ENCODE measurements at regions not wholly inside any gene's neighbourhood (a gene's known extent, or its start where the extent isn't known, plus 50 kb on each side); places are given as distances from the start of the nearest gene placed in this dataset.

DNA sequence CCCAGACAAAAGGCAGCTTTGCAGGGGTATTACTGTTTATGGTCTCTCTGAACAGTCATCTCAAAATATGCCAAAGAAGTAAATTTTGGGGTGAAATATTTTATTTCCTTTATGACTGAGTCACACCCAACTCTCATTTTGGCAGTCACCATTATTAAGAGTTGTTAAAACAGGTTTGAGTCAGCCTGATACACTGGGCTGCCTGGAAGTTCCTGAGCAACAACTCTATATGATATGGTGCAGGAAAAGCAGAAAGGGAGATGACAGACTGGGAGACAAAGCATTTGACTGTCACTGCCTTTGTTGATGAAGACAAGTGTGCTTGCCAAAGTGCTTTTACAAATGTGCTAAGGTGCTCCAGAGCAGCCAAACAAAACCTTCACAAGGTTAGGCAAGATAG is 1263.5 kb downstream of the PCDH7 start:
- TF ChIP-seq, protein P1, sequence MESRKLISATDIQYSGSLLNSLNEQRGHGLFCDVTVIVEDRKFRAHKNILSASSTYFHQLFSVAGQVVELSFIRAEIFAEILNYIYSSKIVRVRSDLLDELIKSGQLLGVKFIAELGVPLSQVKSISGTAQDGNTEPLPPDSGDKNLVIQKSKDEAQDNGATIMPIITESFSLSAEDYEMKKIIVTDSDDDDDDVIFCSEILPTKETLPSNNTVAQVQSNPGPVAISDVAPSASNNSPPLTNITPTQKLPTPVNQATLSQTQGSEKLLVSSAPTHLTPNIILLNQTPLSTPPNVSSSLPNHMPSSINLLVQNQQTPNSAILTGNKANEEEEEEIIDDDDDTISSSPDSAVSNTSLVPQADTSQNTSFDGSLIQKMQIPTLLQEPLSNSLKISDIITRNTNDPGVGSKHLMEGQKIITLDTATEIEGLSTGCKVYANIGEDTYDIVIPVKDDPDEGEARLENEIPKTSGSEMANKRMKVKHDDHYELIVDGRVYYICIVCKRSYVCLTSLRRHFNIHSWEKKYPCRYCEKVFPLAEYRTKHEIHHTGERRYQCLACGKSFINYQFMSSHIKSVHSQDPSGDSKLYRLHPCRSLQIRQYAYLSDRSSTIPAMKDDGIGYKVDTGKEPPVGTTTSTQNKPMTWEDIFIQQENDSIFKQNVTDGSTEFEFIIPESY (IDR thresholded peaks at IDR 0.05; ENCODE audit: extremely low read depth, insufficient replicate concordance, low read length) = no peak
- no peak for TF ChIP-seq JUND (IDR thresholded peaks at IDR 0.05)
- TF ChIP-seq, protein P2, sequence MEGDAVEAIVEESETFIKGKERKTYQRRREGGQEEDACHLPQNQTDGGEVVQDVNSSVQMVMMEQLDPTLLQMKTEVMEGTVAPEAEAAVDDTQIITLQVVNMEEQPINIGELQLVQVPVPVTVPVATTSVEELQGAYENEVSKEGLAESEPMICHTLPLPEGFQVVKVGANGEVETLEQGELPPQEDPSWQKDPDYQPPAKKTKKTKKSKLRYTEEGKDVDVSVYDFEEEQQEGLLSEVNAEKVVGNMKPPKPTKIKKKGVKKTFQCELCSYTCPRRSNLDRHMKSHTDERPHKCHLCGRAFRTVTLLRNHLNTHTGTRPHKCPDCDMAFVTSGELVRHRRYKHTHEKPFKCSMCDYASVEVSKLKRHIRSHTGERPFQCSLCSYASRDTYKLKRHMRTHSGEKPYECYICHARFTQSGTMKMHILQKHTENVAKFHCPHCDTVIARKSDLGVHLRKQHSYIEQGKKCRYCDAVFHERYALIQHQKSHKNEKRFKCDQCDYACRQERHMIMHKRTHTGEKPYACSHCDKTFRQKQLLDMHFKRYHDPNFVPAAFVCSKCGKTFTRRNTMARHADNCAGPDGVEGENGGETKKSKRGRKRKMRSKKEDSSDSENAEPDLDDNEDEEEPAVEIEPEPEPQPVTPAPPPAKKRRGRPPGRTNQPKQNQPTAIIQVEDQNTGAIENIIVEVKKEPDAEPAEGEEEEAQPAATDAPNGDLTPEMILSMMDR (IDR thresholded peaks at IDR 0.05 in 2 of 3, conservative IDR thresholded peaks at IDR 0.05 in 1 of 3; ENCODE audit: borderline replicate concordance in 1 of 3, insufficient read depth in 1 of 3, low read depth in 2 of 3, low read length in 2 of 3) = no peak
- TF ChIP-seq ELF1 (IDR thresholded peaks at IDR 0.05; ENCODE audit: borderline replicate concordance, low read depth) = no peak
- TF ChIP-seq, protein P3, sequence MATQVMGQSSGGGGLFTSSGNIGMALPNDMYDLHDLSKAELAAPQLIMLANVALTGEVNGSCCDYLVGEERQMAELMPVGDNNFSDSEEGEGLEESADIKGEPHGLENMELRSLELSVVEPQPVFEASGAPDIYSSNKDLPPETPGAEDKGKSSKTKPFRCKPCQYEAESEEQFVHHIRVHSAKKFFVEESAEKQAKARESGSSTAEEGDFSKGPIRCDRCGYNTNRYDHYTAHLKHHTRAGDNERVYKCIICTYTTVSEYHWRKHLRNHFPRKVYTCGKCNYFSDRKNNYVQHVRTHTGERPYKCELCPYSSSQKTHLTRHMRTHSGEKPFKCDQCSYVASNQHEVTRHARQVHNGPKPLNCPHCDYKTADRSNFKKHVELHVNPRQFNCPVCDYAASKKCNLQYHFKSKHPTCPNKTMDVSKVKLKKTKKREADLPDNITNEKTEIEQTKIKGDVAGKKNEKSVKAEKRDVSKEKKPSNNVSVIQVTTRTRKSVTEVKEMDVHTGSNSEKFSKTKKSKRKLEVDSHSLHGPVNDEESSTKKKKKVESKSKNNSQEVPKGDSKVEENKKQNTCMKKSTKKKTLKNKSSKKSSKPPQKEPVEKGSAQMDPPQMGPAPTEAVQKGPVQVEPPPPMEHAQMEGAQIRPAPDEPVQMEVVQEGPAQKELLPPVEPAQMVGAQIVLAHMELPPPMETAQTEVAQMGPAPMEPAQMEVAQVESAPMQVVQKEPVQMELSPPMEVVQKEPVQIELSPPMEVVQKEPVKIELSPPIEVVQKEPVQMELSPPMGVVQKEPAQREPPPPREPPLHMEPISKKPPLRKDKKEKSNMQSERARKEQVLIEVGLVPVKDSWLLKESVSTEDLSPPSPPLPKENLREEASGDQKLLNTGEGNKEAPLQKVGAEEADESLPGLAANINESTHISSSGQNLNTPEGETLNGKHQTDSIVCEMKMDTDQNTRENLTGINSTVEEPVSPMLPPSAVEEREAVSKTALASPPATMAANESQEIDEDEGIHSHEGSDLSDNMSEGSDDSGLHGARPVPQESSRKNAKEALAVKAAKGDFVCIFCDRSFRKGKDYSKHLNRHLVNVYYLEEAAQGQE (IDR thresholded peaks at IDR 0.05; ENCODE audit: low read depth) = no peak
- TF ChIP-seq YY1 (IDR thresholded peaks at IDR 0.05; ENCODE audit: extremely low read depth, insufficient replicate concordance, low read depth, low read length) = no peak
- TF ChIP-seq POLR2A (IDR thresholded peaks at IDR 0.05; ENCODE audit: borderline replicate concordance, extremely low read depth, insufficient read depth, insufficient read length) = no peak
- TF ChIP-seq, protein P4, sequence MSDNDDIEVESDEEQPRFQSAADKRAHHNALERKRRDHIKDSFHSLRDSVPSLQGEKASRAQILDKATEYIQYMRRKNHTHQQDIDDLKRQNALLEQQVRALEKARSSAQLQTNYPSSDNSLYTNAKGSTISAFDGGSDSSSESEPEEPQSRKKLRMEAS (IDR thresholded peaks at IDR 0.05) = no peak
- no peak for TF ChIP-seq EGR1 (IDR thresholded peaks at IDR 0.05; ENCODE audit: low read depth)
- no peak for TF ChIP-seq CBX3 (IDR thresholded peaks at IDR 0.05; ENCODE audit: low read depth)
- no peak for TF ChIP-seq EZH2 (IDR thresholded peaks at IDR 0.05)
- no peak for TF ChIP-seq TCF7L2 (IDR thresholded peaks at IDR 0.05; ENCODE audit: borderline replicate concordance, extremely low read depth, insufficient read depth, insufficient read length)
- Histone ChIP-seq H3K9me2 (ENCODE audit: insufficient read depth) (no peaks in the 10 kb centered on the region), H3K9me3 (ENCODE audit: control insufficient read depth in 1 of 2, insufficient read depth in 1 of 2, low read depth in 1 of 2, low read length in 2 of 2) (no peaks in the 10 kb centered on the region), H3K4me1 (ENCODE audit: control insufficient read depth in 1 of 2, insufficient read depth in 2 of 2, low read length in 2 of 2) (no peaks in the 10 kb centered on the region), H3K4me3 (replicated peaks in 1 of 2; ENCODE audit: low read depth in 1 of 2, low read length in 2 of 2) (no peak overlapping the region), H3K27ac (ENCODE audit: low read depth, low read length) (no peak overlapping the region), H3K4me2 (ENCODE audit: low read length) (no peak overlapping the region), H3K79me2 (ENCODE audit: insufficient read depth, low read length) (no peaks in the 10 kb centered on the region), H3K27me3 (ENCODE audit: insufficient read depth, low read length) (no peaks in the 10 kb centered on the region), H2AFZ (ENCODE audit: low read depth, low read length, poor library complexity, severe bottlenecking) (no peak overlapping the region), H4K20me1 (ENCODE audit: insufficient read depth) (no peaks in the 10 kb centered on the region), H3K36me3 (ENCODE audit: control insufficient read depth in 1 of 2, insufficient read depth in 2 of 2, low read length in 2 of 2) (no peaks in the 10 kb centered on the region), H3K9ac (ENCODE audit: low read length) (no peak overlapping the region)
- ChIA-PET CTCF (no interaction called here), RAD21 (ENCODE audit: low non-redundant PET in 1 of 2, low total read pairs in 2 of 2, uncharacterized antibody in 2 of 2, unreplicated experiment in 2 of 2) (no interaction called here), POLR2A (no interaction called here)
- DNase-seq (ENCODE audit: low read depth, low spot score) (no peak), ATAC-seq (no peak)
- intact Hi-C loops (cut with micrococcal nuclease) = no loop called here
- no TSS peak for BruUV-seq (replicated peaks)

Measured in HCT116 (cell line).